ENCODE measurements at regions not wholly inside any gene's neighbourhood (a gene's known extent, or its start where the extent isn't known, plus 50 kb on each side); places are given as distances from the start of the nearest gene placed in this dataset.
A peak's percentile ranks its signal among the peaks of the same experiment; 100 is the strongest.

GRCh38 chr13:62524498-62524897 lies 1108.8 kb upstream of the PCDH20 start:
- Mint-ChIP-seq H3K9me3 (peaks cover 28% of the 10 kb centered on the region), H3K36me3 (ENCODE audit: low read depth) (no peaks in the 10 kb centered on the region), H3K4me1 (ENCODE audit: low read depth) (no peaks in the 10 kb centered on the region), H3K27me3 (ENCODE audit: insufficient read depth) (no peaks in the 10 kb centered on the region), H3K4me3 (no peak overlapping the region), H3K27ac (no peak overlapping the region)
- no peak for TF ChIP-seq CTCF (IDR thresholded peaks at IDR 0.05)
- DNase-seq: no peak

GRCh38 chr13:62524061-62524460 lies 1108.4 kb upstream of the PCDH20 start:
- H3K9me3 Mint-ChIP-seq: peaks cover 31% of the 10 kb centered on the region
- H3K36me3 Mint-ChIP-seq (ENCODE audit: low read depth): no peaks in the 10 kb centered on the region
- no peak overlapping the region for H3K4me3 Mint-ChIP-seq
- no peak overlapping the region for H3K27ac Mint-ChIP-seq
- TF ChIP-seq CTCF (IDR thresholded peaks at IDR 0.05): no peak
- H3K4me1 Mint-ChIP-seq (ENCODE audit: low read depth): no peaks in the 10 kb centered on the region
- H3K27me3 Mint-ChIP-seq (ENCODE audit: insufficient read depth): no peaks in the 10 kb centered on the region
- no peak for DNase-seq

GRCh38 chr13:62512194-62513141 lies 1096.8 kb upstream of the PCDH20 start:
- Mint-ChIP-seq H3K36me3 (ENCODE audit: low read depth) (no peaks in the 10 kb centered on the region), H3K9me3 (peaks cover 23% of the 10 kb centered on the region; the same call in 1 of the 2 replicates), H3K4me1 (ENCODE audit: low read depth) (no peaks in the 10 kb centered on the region), H3K27ac (no peak overlapping the region), H3K4me3 (no peak overlapping the region), H3K27me3 (ENCODE audit: insufficient read depth) (no peaks in the 10 kb centered on the region; the same call in 1 of the 2 replicates)
- DNase-seq: no peak
- TF ChIP-seq CTCF (IDR thresholded peaks at IDR 0.05): peak; percentile 54

GRCh38 chr13:62510906-62511655 lies 1095.4 kb upstream of the PCDH20 start:
- no peak for TF ChIP-seq CTCF (IDR thresholded peaks at IDR 0.05)
- H3K36me3 Mint-ChIP-seq (ENCODE audit: low read depth): no peaks in the 10 kb centered on the region
- H3K27ac Mint-ChIP-seq: no peak overlapping the region
- no peak overlapping the region for H3K4me3 Mint-ChIP-seq
- no peaks in the 10 kb centered on the region; the same call in 1 of the 2 replicates for H3K27me3 Mint-ChIP-seq (ENCODE audit: insufficient read depth)
- no peak for DNase-seq
- peaks cover 25% of the 10 kb centered on the region for H3K9me3 Mint-ChIP-seq
- H3K4me1 Mint-ChIP-seq (ENCODE audit: low read depth): no peaks in the 10 kb centered on the region

- Mint-ChIP-seq H3K27me3 (ENCODE audit: insufficient read depth) (no peaks in the 10 kb centered on the region), H3K4me3 (no peak overlapping the region), H3K27ac (no peak overlapping the region)
These were observed 1086.9 kb upstream of the PCDH20 start for GRCh38 chr13:62502588-62502987.

More at GRCh38 chr13:62502588-62502987, 1086.9 kb upstream of the PCDH20 start:
- no peak for DNase-seq
- Mint-ChIP-seq H3K4me1 (ENCODE audit: low read depth) (no peaks in the 10 kb centered on the region), H3K9me3 (peaks cover 20% of the 10 kb centered on the region), H3K36me3 (ENCODE audit: low read depth) (no peaks in the 10 kb centered on the region)
- no peak for TF ChIP-seq CTCF (IDR thresholded peaks at IDR 0.05)
